Stimulated activated CD8-positive, alpha-beta memory T cell treated with anti-CD3 and anti-CD28 coated beads, Interleukin-15, amount 100 ng/mL, for 48 hours (primary cell): ENCODE measurements at regions not wholly inside any gene's neighbourhood (a gene's known extent, or its start where the extent isn't known, plus 50 kb on each side); places are given as distances from the start of the nearest gene placed in this dataset.
"Not testable (repeated sequence)": the region's sequence is repeated elsewhere in the genome, so short reads cannot be mapped to it uniquely, and the experiment has no call there.

ENCODE experiments used
- DNase-seq, 2 donors: peaks; one replicate each; pipeline ENCODE4 v3.0.0-alpha.2; 2020; ENCODE audit warnings: low read depth in 2 of 2

- no peak for DNase-seq
Observed at GRCh38 chr6:900716-901605, 208.0 kb upstream of the EXOC2 start.

GRCh38 chr6:897528-898207 lies 204.7 kb upstream of the EXOC2 start:
- DNase-seq = no peak

- no peak for DNase-seq
Observed at GRCh38 chr6:894274-894673, 201.3 kb upstream of the EXOC2 start.

- DNase-seq = no peak
Observed at GRCh38 chr6:890995-891394, 198.1 kb upstream of the EXOC2 start.

GRCh38 chr6:890201-890600 lies 197.3 kb upstream of the EXOC2 start:
- no peak for DNase-seq

GRCh38 chr6:887583-888235 lies 194.8 kb upstream of the EXOC2 start:
- DNase-seq = no peak

- DNase-seq = not testable (repeated sequence)
Observed at GRCh38 chr6:886116-886515, 193.2 kb upstream of the EXOC2 start.

GRCh38 chr6:885051-885590 lies 192.2 kb upstream of the EXOC2 start:
- no peak for DNase-seq

GRCh38 chr6:884570-884969 lies 191.6 kb upstream of the EXOC2 start:
- no peak for DNase-seq

GRCh38 chr6:882084-882598 lies 189.2 kb upstream of the EXOC2 start:
- DNase-seq = no peak

GRCh38 chr6:878179-878578 lies 185.2 kb upstream of the EXOC2 start:
- no peak for DNase-seq

- no peak for DNase-seq
Observed at GRCh38 chr6:875012-875411, 182.1 kb upstream of the EXOC2 start.

GRCh38 chr6:872570-873125 lies 179.7 kb upstream of the EXOC2 start:
- DNase-seq = no peak

GRCh38 chr6:871503-871902 lies 178.6 kb upstream of the EXOC2 start:
- no peak for DNase-seq

- DNase-seq = no peak
Observed at GRCh38 chr6:870096-870495, 177.2 kb upstream of the EXOC2 start.

- DNase-seq = no peak
Observed at GRCh38 chr6:868201-868600, 175.3 kb upstream of the EXOC2 start.

GRCh38 chr6:867378-867777 lies 174.4 kb upstream of the EXOC2 start:
- DNase-seq = no peak

GRCh38 chr6:866316-866715 lies 173.4 kb upstream of the EXOC2 start:
- DNase-seq = no peak

- no peak for DNase-seq
Observed at GRCh38 chr6:865846-866245, 172.9 kb upstream of the EXOC2 start.

GRCh38 chr6:863831-864230 lies 170.9 kb upstream of the EXOC2 start:
- no peak for DNase-seq

GRCh38 chr6:863127-863526 lies 170.2 kb upstream of the EXOC2 start:
- DNase-seq = not testable (repeated sequence)

- DNase-seq = no peak
Observed at GRCh38 chr6:859936-860335, 167.0 kb upstream of the EXOC2 start.
